HepG2 (cell line): ENCODE measurements at regions not wholly inside any gene's neighbourhood (a gene's known extent, or its start where the extent isn't known, plus 50 kb on each side); places are given as distances from the start of the nearest gene placed in this dataset.

ENCODE experiments used
- ATAC-seq: fragments of 200-7000 bp; cut with Tn5 transposase; 3 replicates; pipeline ENCODE4 v1.9.1; 2020; ENCODE audit warnings: mild to moderate bottlenecking, moderate library complexity
- BruUV-seq: library from RNA; stranded (reverse); fragments of 400-500 nt; replicated peaks from 2 replicates; lab custom pipeline; 2021; lab: Mats Ljungman, UMichigan
- CTCF ChIA-PET: fragments of 300-600 bp; formaldehyde crosslinking; extraction: SDS; loops from one replicate; lab custom pipeline; 2021; ENCODE audit warnings: low total read pairs, inconsistent platforms, low intra/inter-chr PET ratio; lab: Yijun Ruan, JAX
- POLR2A ChIA-PET: fragments of 350-600 bp; sonication (Branson Sonifier 250); formaldehyde crosslinking; loops from one replicate; lab custom pipeline; 2020; ENCODE audit warnings: antibody characterized with exemption, inconsistent platforms; lab: Yijun Ruan, JAX
- DNase-seq: peaks from one replicate; pipeline ENCODE4 v3.0.0-alpha.2; 2015; ENCODE audit warnings: low spot score
- FAIRE-seq: peaks from 3 replicates; lab custom pipeline; 2011; peaks lifted over from hg19 to GRCh38; lab: Jason Lieb, UNC
- H2AFZ ChIP-seq: one replicate; pipeline ENCODE4 v1.6.1; 2011; ENCODE audit warnings: low read length, inconsistent platforms
- H3K27ac ChIP-seq: fragments of 300-600 bp; 3 replicates; pipeline ENCODE4 v1.8.0; 2011; ENCODE audit warnings: mixed run types, mild to moderate bottlenecking, mixed read lengths, low read length, inconsistent platforms; ENCODE audit not compliant: insufficient read depth; ENCODE audit errors: extremely low read length
- H3K27me3 ChIP-seq, 2 experiments: fragments of 200-600 bp in 1 of 2; 2 replicates in 1 of 2; 3 replicates in 1 of 2; pipeline versions ENCODE4 v1.6.0 to v1.8.0; 2011; ENCODE audit warnings: low read length in 2 of 2, mild to moderate bottlenecking in 2 of 2, moderate library complexity in 2 of 2, inconsistent platforms in 1 of 2; ENCODE audit not compliant: insufficient read depth in 2 of 2, control insufficient read depth in 1 of 2
- H3K36me3 ChIP-seq, 2 experiments: fragments of 200-600 bp in 1 of 2; replicated peaks in 1 of 2; 2 replicates in 1 of 2; 3 replicates in 1 of 2; pipeline versions ENCODE4 v1.5.1 to v1.8.0; 2011; ENCODE audit warnings: low read length in 2 of 2, inconsistent platforms in 1 of 2; ENCODE audit not compliant: insufficient read depth in 2 of 2, control insufficient read depth in 1 of 2
- H3K4me1 ChIP-seq: 2 replicates; pipeline ENCODE4 v1.5.1; 2012; ENCODE audit warnings: low read length, inconsistent platforms; ENCODE audit not compliant: insufficient read depth
- H3K4me2 ChIP-seq: 2 replicates; pipeline ENCODE4 v1.6.0; 2011; ENCODE audit warnings: low read depth, low read length, inconsistent platforms
- H3K4me3 ChIP-seq, 3 experiments: fragments of 200-600 bp in 1 of 3; sonication (generic), shearing (Covaris generic) in 1 of 3; replicated peaks in 1 of 3; 2 replicates each; pipeline ENCODE4 v1.5.1; 2011 to 2016; ENCODE audit warnings: low read length in 3 of 3, inconsistent platforms in 2 of 3, low read depth in 2 of 3, mild to moderate bottlenecking in 2 of 3, control low read depth in 1 of 3, mixed read lengths in 1 of 3; ENCODE audit not compliant: insufficient read depth in 1 of 3
- H3K79me2 ChIP-seq: one replicate; pipeline ENCODE4 v1.6.1; 2011; ENCODE audit warnings: low read length, inconsistent platforms; ENCODE audit not compliant: insufficient read depth
- H3K9ac ChIP-seq: 2 replicates; pipeline ENCODE4 v1.6.0; 2011; ENCODE audit warnings: mild to moderate bottlenecking, low read depth, low read length, inconsistent platforms; ENCODE audit not compliant: insufficient read depth
- H3K9me3 ChIP-seq: 2 replicates; pipeline ENCODE4 v1.5.1; 2012; ENCODE audit warnings: mild to moderate bottlenecking, low read length
- H4K20me1 ChIP-seq: 2 replicates; pipeline ENCODE4 v1.6.0; 2011; ENCODE audit warnings: inconsistent platforms, mild to moderate bottlenecking, low read length, moderate library complexity; ENCODE audit not compliant: insufficient read depth
- BCLAF1 ChIP-seq: fragments of 450-650 bp; IDR thresholded peaks from 2 replicates; pipeline ENCODE4 v1.6.1; 2017; ENCODE audit warnings: mild to moderate bottlenecking
- HDAC6 ChIP-seq: fragments of 200-600 bp; sonication (generic); IDR thresholded peaks from 2 replicates; pipeline ENCODE4 v1.7.0; 2017; ENCODE audit warnings: mild to moderate bottlenecking, antibody characterized with exemption, low read length, low read depth
- IRX3 ChIP-seq: sonication (generic); formaldehyde crosslinking; IDR thresholded peaks from 2 replicates; pipeline ENCODE4 v1.8.1; 2023; ENCODE audit warnings: mild to moderate bottlenecking, low read depth, missing genetic modification reagents, borderline replicate concordance
- MEF2D ChIP-seq: sonication (generic); formaldehyde crosslinking; IDR thresholded peaks from 2 replicates; pipeline ENCODE4 v1.5.1; 2020; ENCODE audit warnings: mild to moderate bottlenecking, missing genetic modification reagents
- MLX ChIP-seq: IDR thresholded peaks from 2 replicates; pipeline ENCODE4 v1.6.1; 2016
- MLXIP ChIP-seq: sonication (generic); formaldehyde crosslinking; IDR thresholded peaks from 2 replicates; pipeline ENCODE4 v1.9.0; 2021; ENCODE audit warnings: missing genetic modification reagents, borderline replicate concordance
- ZBTB20 ChIP-seq: sonication (generic); formaldehyde crosslinking; IDR thresholded peaks from 2 replicates; pipeline ENCODE4 v1.8.1; 2023; ENCODE audit warnings: missing genetic modification reagents, low read depth, mild to moderate bottlenecking, borderline replicate concordance
- ZNF350 ChIP-seq: sonication (generic); formaldehyde crosslinking; IDR thresholded peaks from 2 replicates; pipeline ENCODE4 v1.4.0; 2020; ENCODE audit warnings: mild to moderate bottlenecking, low read depth, missing genetic modification reagents, borderline replicate concordance
- ZNF431 ChIP-seq: sonication (generic); formaldehyde crosslinking; IDR thresholded peaks from 2 replicates; pipeline ENCODE4 v1.9.0; 2022; ENCODE audit warnings: missing genetic modification reagents, low read depth, mild to moderate bottlenecking, borderline replicate concordance
- ZNF740 ChIP-seq: sonication (generic); formaldehyde crosslinking; IDR thresholded peaks from 2 replicates; pipeline ENCODE4 v1.4.0; 2020; ENCODE audit warnings: missing genetic modification reagents
- ZNF788 ChIP-seq: sonication (generic); formaldehyde crosslinking; IDR thresholded peaks from 2 replicates; pipeline ENCODE4 v1.5.0; 2020; ENCODE audit warnings: mild to moderate bottlenecking, missing genetic modification reagents, borderline replicate concordance
- ZNF816 ChIP-seq: sonication (generic); formaldehyde crosslinking; IDR thresholded peaks from 2 replicates; pipeline ENCODE4 v1.8.0; 2022; ENCODE audit warnings: missing genetic modification reagents, mild to moderate bottlenecking, borderline replicate concordance
- ZSCAN9 ChIP-seq: IDR thresholded peaks from 2 replicates; pipeline ENCODE4 v1.6.1; 2016; ENCODE audit warnings: borderline replicate concordance
- WGBS: methylation state at CpG from one replicate; pipeline ENCODE4 v1.1.6; 2017; ENCODE audit warnings: low lambda C conversion rate; 5-methylcytosine and 5-hydroxymethylcytosine counted together
- in situ Hi-C: cut with HindIII; loops from 2 replicates; pipeline ENCODE4 v1.10.0; 2017; ENCODE audit warnings: low pct_unique_long_range_greater_than_20kb; ENCODE audit not compliant: extremely low pct_ligation_motif_present
- intact Hi-C: fragments of 100-400 bp; cut with micrococcal nuclease; formaldehyde crosslinking; loops from one replicate; pipeline ENCODE4 v1.10.0; 2022; ENCODE audit not compliant: unreplicated experiment

DNA sequence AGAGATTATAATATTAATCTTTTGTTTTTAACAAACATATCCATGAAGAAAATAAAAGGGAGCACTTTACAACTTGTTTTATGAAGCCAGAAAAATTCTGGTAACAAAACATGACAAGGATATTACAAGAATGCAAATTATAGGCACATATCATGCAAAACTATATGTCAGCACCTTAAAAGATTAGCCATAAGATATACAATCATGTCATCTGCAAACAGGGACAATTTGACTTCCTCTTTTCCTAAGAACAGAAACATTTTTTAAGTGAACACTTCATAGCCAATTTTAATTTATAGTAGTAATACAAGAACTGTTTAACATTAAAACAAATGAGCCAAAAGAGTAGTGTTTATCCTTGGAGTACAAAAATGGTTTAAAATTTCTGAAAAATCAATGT is 916.5 kb upstream of the CNTN5 start:
- Histone ChIP-seq H3K79me2 (no peaks in the 10 kb centered on the region), H3K4me1 (no peaks in the 10 kb centered on the region), H3K36me3 (no peaks in the 10 kb centered on the region), H3K9me3 (no peaks in the 10 kb centered on the region), H2AFZ (no peak overlapping the region), H3K27ac (no peak overlapping the region), H3K4me3 (no peak overlapping the region), H3K27me3 (no peaks in the 10 kb centered on the region), H3K9ac (no peak overlapping the region), H4K20me1 (no peaks in the 10 kb centered on the region), H3K4me2 (no peak overlapping the region)
- ChIA-PET CTCF (no interaction called here), POLR2A (no interaction called here)
- FAIRE-seq (no peak), ATAC-seq (no peak), DNase-seq (no peak)
- no TSS peak for BruUV-seq
- TF ChIP-seq ZNF816 (CRISPR knock-in tag) = no peak
- in situ Hi-C loops = no loop called here
- intact Hi-C loops = no loop called here

DNA sequence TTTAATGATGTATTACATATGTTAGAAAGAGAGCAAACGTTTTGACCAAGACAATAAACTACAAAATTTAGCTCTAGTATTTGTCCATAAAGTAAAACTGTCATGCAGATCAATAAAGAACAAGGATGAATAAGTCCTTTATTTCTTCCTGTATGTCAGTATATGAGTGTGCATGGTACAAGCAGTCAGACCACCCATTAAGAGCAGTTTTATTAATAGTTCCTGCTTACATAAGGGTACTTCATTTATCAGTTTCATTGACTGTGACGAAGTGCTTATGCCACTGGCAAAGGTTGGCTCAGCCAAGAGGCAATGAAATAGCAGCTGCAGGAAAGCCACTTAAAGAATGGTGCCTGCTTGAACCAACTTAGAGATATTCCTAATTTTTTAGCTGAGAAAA is 913.0 kb upstream of the CNTN5 start:
- ATAC-seq (no peak), DNase-seq (no peak), FAIRE-seq (no peak)
- Histone ChIP-seq H4K20me1 (no peaks in the 10 kb centered on the region), H3K79me2 (no peaks in the 10 kb centered on the region), H2AFZ (no peak overlapping the region), H3K36me3 (no peaks in the 10 kb centered on the region), H3K27ac (no peak overlapping the region), H3K9me3 (no peaks in the 10 kb centered on the region), H3K27me3 (no peaks in the 10 kb centered on the region), H3K4me1 (no peaks in the 10 kb centered on the region), H3K9ac (no peak overlapping the region), H3K4me2 (no peak overlapping the region), H3K4me3 (no peak overlapping the region)
- BruUV-seq = no TSS peak
- POLR2A ChIA-PET = no interaction called here
- 5% methylated on average over 2 of the region's 2 CpGs for WGBS
- intact Hi-C loops (no loop called here), in situ Hi-C loops (no loop called here)
- CTCF ChIA-PET = no interaction called here
- no peak for TF ChIP-seq MEF2D
- no peak for TF ChIP-seq ZNF740 (CRISPR knock-in tag)
- no peak for TF ChIP-seq ZNF788 (CRISPR knock-in tag)
- no peak for TF ChIP-seq ZSCAN9 (CRISPR knock-in tag)
- TF ChIP-seq ZBTB20 (CRISPR knock-in tag) = no peak
- TF ChIP-seq HDAC6 = no peak
- no peak for TF ChIP-seq BCLAF1
- TF ChIP-seq ZNF431 (CRISPR knock-in tag) = no peak
- no peak for TF ChIP-seq ZNF350 (CRISPR knock-in tag)
- TF ChIP-seq MLX (CRISPR knock-in tag) = no peak
- TF ChIP-seq IRX3 (CRISPR knock-in tag) = no peak
- TF ChIP-seq MLXIP (CRISPR knock-in tag) = no peak
